CD4-positive, alpha-beta T cell treated with Interleukin-12 subunit alpha and Interleukin-12 subunit beta, for 1 hour (primary cell): ENCODE measurements at regions not wholly inside any gene's neighbourhood (a gene's known extent, or its start where the extent isn't known, plus 50 kb on each side); places are given as distances from the start of the nearest gene placed in this dataset.

ENCODE experiments used
- DNase-seq: peaks from one replicate; pipeline ENCODE4 v3.0.0-alpha.2; 2020

- no peak for DNase-seq
These were observed 162.6 kb upstream of the XYLT1 start for GRCh38 chr16:17633181-17633951.

- no peak for DNase-seq
These were observed 161.9 kb upstream of the XYLT1 start for GRCh38 chr16:17632667-17633066.

DNA sequence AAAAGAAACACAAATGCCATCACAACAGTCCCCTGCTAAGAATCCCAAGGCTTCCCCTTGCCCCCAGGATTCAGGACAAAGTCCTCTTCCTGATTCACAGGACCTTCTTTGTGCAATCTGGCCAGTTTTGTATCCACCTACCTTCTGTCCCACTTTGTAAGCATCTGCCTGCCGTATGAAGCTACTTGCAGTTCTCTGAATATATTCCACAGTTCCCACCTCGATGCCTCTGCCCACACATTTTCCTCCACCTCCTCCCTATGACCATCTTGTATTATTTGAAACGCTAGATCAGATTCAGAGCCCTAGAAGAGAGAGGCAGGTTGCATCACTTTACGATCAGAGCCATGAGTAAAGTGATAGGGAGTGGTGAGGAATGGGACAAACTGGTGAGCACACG lies 159.2 kb upstream of the XYLT1 start:
- DNase-seq, result no peak

DNA sequence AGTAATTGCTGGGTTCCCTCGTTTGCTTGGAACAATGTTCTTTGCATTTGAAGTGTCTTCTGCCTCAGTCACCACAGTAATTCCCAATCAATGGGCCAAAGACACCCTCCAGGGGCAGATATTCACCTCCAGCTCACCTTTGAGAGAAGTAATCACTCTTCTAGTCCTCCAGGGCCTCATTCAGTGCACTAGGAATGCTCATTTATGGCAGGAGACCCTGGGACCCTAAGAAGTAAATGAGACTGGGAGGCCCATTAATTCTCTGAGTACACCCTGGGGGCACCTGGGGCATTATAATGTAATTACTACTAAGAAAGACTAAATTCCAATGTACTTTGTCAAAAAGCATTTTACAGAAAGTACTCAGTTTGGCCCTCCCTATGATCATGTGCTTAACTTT lies 158.2 kb upstream of the XYLT1 start:
- no peak for DNase-seq

GRCh38 chr16:17622366-17622765 lies 151.6 kb upstream of the XYLT1 start:
- no peak for DNase-seq

- no peak for DNase-seq
These were observed 148.5 kb upstream of the XYLT1 start for GRCh38 chr16:17619261-17619660.

DNA sequence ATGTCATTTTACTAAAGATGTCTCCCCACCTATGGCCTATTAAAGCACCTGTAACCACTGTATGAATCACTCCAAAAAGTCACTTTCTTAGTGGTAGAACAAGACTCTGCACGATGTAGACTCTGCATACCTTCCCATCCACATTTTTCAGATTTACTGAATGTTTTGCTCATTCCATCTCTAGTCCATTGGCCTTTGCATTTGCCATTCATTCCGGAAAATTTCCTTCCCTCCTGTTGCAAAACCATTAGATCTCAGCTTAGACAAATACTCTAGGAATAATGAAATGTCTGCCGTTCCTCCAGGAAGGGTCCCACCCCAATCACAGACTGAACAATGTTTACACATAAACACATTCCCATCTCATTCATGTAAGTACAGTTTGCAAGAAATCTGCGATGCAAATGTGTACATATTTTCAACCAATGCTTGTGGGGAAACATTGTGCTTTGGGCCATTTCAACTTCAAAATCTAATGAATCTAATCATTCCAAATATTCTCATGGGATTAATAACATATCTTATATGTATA lies 146.3 kb upstream of the XYLT1 start:
- no peak for DNase-seq

- no peak for DNase-seq
These were observed 141.6 kb upstream of the XYLT1 start for GRCh38 chr16:17612336-17612735.

GRCh38 chr16:17607609-17608008 lies 136.8 kb upstream of the XYLT1 start:
- no peak for DNase-seq

GRCh38 chr16:17607075-17607509 lies 136.3 kb upstream of the XYLT1 start:
- no peak for DNase-seq

DNA sequence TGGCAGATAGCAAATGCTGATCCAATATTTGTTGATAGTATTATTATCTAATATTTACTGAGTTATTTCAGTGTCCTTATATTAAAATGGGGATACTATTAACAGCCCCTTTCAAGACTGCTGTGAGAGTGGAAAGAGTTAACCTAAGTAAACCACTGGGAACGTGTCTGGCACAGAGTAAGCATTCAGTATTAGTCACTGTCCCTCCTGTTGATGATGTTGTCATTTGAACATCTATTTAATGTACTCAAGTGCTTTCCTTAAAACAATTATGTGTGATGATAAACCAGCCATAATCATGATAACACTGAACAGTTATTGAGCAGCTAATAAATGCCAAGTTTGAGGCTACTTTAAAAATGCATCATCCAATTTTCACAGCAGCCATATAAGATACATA lies 135.7 kb upstream of the XYLT1 start:
- no peak for DNase-seq

- DNase-seq, result no peak
These were observed 135.0 kb upstream of the XYLT1 start for GRCh38 chr16:17605784-17606183.

DNA sequence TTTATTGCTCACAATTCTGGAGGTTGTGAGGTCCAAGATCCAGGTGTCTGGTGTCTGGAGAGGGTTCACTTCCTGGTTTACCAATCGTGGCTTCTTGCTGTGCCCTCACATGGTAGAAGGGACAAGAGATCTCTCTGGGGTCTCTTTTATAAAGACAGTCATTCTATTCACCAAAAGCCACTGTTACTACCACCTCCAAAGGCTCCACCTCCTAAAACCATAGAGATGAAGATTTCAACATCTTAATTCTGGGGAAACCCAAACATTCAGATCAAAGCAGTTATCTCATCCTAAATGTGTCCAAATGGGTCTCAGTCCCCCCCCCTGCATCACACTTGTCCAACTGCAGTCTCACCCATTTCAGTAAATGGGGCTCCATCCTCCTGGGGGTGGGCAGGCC lies 132.9 kb upstream of the XYLT1 start:
- DNase-seq, result no peak

DNA sequence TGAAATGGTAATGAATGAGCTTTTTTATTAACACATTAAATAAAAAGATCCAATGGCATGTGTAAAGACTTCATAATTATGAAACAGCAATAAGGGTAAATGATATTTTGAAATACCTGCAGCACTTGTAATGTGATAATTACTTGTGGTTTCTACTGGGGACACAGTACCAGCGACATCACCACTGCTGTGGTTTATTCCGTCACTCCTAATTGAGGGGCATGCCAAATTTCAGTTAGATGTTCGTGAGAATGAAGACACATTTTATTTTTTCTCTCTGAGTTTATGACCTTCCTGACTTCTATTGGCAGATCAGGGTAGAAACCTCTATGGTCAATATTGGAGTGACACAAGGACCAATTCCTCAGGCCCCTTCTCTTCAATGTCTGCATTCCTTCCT lies 131.9 kb upstream of the XYLT1 start:
- no peak for DNase-seq

DNA sequence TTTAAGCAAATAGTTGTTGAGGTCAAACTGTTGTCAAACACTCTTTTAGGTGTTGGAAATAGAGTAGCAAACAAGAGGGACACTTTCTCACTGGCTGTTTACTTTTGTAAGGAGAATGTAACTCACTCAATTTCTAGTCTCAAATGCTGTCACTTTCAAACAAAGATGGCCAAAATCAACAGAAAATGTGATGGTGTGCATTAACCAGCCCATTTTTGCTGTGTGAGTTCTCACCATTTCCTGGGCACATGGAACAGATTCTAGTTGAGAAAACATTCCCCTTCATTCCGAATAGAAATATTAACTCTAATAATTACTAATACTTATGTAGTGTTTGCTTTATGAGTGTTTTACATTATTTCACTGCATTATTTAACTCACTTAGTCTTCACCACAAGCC lies 128.2 kb upstream of the XYLT1 start:
- DNase-seq, result no peak

DNA sequence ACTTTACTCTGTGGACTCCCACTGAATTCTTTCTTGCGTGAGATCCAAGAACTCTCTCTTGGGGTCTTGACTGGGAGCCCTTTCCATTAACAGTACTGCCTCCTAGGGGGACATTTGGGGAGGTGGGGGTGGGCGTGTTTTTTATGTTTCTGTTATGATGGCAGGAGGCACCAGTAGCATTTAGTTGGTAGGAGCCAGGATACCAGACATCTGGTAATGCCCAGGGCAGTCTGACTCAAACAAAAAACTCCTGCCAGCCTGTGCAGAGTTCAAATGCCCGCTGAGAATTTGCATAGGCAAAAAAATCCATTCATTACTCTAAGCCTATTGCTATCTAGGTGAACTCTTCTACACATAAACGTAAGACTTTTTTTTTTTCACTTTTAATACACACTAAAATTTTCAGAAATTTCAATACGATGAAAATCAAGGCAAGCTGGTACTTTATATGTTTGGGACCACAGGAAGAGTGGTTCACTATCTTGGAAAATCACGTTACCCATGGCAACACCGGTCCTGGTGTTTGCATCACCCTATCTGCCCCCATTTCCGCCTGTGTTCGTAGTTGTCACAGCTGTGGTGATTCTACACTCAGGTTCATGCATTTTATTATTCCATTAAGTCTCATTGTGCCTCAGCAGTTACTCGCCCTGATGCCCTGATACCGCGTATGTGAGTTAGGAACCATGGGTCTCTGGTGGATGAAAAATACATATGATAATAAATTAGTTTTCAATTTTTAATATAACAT lies 121.1 kb upstream of the XYLT1 start:
- DNase-seq, result peak; percentile 44

DNA sequence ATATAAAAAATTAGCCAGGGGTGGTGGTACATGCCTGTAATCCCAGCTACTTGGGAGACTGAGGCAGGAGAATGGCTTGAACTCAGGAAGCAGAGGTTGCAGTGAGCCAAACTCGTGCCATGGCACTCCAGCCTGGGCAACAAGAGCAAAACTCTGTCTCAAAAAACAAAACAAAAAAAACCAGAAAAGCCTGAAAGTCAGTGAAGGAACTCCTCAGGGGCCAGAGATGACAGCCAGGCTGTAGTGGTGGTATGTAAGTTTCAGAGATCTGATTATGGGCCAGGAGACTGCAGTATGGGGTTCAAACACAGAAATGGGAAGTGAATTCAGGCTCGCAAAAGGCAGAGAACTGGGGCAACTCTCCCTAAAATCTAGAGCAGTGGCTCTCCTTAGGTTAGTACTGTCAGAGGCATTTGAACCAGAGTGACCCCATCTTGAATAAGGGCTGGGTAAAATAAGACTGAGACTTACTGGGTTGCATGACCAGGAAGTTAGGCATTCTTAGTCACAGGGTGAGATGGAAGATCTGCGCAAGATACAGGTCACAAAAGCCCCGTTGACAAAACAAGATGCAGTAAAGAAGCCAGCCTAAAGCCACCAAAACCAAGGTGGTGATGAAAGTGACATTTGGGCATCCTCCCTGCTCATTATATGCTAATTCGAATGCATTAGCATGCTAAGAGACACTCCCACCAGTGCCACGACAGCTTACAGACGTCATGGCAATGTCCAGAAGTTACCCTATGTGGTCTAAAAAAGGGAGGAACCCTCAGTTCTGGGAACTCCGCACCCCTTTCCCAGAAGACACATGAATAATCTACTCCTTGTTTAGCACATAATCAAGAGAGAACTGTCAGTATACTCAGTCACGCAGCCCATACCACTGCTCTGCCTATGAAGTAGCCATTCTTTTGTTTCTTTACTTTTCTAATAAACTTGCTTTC lies 120.2 kb upstream of the XYLT1 start:
- peak; percentile 64 for DNase-seq

- DNase-seq, result no peak
These were observed 119.1 kb upstream of the XYLT1 start for GRCh38 chr16:17589898-17590297.

DNA sequence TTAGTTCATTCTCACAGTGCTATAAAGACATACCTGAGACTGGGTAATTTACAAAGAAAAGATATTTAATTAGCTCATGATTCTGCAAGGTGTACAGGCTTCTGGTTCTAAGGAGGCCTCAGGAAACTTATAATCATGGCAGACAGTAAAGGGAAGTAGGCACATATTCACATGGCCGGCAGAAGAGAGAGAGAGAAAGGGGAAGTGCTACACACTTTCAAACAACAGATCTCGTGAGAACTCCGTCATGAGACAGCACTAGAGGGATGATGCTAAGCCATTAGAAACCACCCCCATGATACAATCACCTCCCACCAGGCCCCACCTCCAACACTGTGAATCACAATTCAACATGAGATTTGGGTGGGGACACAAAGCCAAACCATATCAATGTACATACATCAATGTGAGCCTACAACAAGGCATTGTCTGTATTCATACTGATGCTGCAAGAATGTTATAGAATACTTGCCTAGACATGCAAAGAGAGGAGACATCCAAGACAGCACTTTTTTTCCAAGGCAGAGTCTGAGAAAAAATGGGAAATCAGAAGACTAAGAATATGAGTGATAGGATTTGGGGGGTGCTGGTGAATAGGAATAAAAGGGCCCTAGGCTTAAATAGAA lies 114.8 kb upstream of the XYLT1 start:
- no peak for DNase-seq

GRCh38 chr16:17578981-17579874 lies 108.5 kb upstream of the XYLT1 start:
- peak; percentile 70 for DNase-seq

DNA sequence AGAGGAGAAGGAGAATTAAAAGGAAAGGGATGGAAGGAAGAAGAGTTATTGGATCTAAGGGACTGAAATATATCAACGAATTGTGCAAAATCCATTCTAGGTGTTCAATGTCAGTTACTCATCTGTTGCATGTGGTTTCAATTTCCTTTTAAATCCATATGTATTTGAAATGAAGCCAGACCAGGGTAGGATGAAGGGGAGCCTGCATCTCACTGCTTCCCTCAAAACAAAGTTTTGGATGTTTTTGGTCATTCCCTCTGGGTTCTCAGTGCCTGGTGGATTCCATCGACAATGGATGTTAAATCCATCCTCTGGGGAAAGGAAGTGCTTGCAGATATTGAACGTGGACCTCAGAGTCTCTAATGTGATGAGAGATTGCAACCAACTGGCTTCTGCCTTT lies 103.5 kb upstream of the XYLT1 start:
- DNase-seq, result no peak

- no peak for DNase-seq
These were observed 101.4 kb upstream of the XYLT1 start for GRCh38 chr16:17572145-17572544.
